GM18951 (cell line): ENCODE measurements at regions not wholly inside any gene's neighbourhood (a gene's known extent, or its start where the extent isn't known, plus 50 kb on each side); places are given as distances from the start of the nearest gene placed in this dataset.

ENCODE experiments used
- POLR2A ChIP-seq: IDR thresholded peaks from 4 replicates; pipeline ENCODE4 v1.6.1; 2011; ENCODE audit warnings: mild to moderate bottlenecking; ENCODE audit not compliant: insufficient read length, insufficient read depth; ENCODE audit errors: extremely low read depth
- in situ Hi-C: fragments of 300-500 bp; cut with MboI; formaldehyde crosslinking; loops from one replicate; pipeline ENCODE4 v1.12.0; 2022; ENCODE audit warnings: low sequenced_read_pairs, mixed read lengths, inconsistent platforms; ENCODE audit not compliant: unreplicated experiment

GRCh38 chr3:182583545-182583944 lies 209.8 kb upstream of the ATP11B start:
- TF ChIP-seq POLR2A, result no peak
- in situ Hi-C loops, result no loop called here

DNA sequence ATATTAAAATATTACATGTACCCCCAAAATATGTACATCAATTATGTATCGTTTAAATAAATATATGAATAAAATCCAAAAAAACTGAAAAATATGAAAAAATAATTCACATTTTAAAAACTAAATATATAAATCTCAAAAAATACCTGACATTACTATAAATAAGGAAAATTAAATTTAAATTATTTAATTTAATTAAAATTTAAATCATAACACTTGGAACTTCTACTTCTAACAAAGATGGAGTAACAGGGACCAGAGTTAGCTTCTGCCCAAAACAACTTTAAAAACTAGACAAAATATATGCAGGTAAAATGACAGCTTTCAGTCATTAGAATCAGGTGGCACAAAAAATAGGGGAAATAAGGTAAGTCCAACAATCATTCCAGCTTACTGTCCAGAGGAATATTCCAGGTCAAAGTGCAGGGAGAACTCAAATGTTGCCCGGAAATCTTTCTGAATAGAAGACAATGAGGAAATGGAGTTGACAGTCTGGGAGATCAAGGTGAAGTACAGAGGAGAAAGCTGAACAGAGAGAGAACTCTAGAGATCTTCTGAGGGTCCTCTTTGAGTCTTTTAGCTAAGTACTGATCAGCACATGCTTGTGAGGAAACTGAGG lies 207.7 kb upstream of the ATP11B start:
- in situ Hi-C loops, result no loop called here
- no peak for TF ChIP-seq POLR2A

DNA sequence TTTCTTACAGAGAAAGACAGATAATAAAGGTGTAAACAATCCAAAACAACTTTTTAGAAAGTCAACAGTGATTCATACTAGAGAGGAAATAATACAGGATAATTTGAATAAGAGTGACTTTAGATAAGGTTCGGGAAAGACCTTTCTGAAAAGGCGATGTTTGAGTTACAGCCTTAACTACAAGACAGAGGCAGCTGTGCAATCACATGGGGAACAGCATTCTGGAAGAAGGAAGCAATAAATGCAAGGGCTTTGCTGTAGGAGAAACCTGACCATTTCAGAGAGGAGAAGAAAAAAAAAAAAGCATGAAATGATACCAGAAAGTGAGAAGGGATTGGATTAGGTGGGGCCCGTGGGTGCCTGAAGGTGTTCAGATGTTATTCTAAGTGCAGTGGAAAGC lies 200.6 kb upstream of the ATP11B start:
- in situ Hi-C loops, result no loop called here
- TF ChIP-seq POLR2A, result no peak

- in situ Hi-C loops, result no loop called here
- no peak for TF ChIP-seq POLR2A
Observed at GRCh38 chr3:182596676-182597410, 196.5 kb upstream of the ATP11B start.

DNA sequence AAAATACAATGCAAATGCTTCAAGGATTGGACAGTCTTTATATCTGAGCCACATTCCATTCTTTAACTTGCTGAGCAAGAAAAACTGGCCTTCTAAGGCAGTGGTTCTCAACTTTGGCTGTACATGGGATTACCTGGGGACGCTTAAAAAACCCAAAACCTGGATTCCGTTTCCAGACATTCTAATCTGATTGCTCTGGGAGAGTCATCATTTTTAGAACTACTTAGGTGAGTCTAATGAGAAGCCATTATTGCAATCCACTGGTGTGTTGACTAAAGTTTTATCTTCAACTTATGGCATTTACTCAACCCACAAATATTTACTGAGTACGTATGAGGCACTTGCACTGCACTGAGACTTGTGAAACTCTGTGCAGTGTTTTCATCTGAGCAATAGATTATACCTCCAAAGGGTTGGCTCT lies 195.7 kb upstream of the ATP11B start:
- in situ Hi-C loops, result no loop called here
- no peak for TF ChIP-seq POLR2A

GRCh38 chr3:182601597-182601996 lies 191.7 kb upstream of the ATP11B start:
- in situ Hi-C loops, result no loop called here
- TF ChIP-seq POLR2A, result no peak

DNA sequence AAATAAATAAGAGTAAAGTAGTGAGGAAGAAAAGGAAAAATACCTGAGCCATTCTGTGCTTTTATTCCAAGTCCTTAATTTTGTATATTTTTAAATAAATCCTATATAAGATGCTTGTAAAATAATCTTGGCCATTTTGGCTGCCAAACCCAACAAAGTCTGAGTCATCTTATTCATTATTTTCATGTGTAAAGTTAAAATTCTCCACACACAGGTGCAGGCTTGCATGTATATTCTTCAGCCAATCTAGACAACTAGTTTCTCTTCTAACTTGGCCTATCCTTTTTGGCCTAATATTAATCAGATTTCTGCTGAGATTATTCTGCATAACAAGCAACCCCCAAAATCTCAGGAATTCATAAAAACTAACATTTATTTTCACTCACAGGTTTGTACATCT lies 189.8 kb upstream of the ATP11B start:
- in situ Hi-C loops, result no loop called here
- no peak for TF ChIP-seq POLR2A

GRCh38 chr3:182605882-182606611 lies 187.3 kb upstream of the ATP11B start:
- no peak for TF ChIP-seq POLR2A
- in situ Hi-C loops, result no loop called here

DNA sequence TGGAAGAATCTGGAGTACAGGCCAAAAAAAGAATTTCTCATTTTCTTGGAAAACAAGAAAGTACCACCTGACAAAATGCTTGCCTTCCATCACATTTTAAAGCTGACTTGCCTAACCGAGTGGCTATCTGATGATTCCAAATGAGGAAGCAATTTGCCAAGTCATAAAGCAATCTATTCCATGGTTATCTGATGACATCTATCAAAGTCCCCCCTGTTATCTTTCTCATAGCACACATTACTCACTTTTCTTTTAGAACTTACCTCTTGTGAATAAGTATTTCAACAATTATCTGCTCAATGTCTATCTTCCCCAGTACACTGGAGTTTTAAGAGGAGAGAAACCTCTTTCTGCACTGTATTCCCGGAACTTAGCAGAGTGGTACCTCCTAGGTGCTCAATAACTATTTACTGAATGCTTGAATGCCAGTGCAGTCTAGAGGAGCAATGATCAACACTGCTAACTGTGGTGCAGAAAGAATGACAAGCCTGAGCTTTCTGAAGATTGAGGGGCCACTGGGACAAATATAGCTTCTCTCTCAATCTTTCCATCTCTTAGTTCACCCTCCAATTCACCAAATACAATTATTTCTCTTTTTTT lies 186.3 kb upstream of the ATP11B start:
- in situ Hi-C loops, result no loop called here
- TF ChIP-seq POLR2A, result no peak

- no peak for TF ChIP-seq POLR2A
- in situ Hi-C loops, result no loop called here
Observed at GRCh38 chr3:182608832-182609231, 184.5 kb upstream of the ATP11B start.

DNA sequence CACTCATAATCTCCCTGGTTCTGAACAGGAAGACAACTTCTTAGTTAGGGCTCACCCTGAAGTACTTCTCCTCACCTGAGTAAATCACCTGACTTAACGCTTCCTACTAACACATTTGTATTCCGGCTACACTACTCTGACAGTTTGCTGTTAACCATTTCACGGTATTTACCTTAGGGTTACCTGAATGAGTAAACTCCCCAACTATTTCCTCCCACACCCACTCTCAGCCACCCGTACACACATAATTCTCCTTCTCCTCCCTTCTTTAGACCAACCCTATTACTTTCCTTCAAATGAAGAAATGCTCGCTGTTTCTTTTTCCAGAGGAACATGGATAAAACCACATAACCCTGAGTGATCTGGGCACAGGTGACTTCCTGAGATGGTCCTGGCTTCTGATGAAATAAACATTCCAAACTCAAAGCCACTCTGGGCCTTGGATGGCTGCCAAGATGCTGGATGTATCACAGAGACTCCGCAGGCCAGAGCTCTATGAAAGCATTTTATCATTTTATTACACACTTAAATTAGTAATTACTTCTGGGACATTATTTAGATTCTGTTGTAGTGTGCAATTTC lies 183.6 kb upstream of the ATP11B start:
- in situ Hi-C loops, result no loop called here
- TF ChIP-seq POLR2A, result no peak

- TF ChIP-seq POLR2A, result no peak
- in situ Hi-C loops, result no loop called here
Observed at GRCh38 chr3:182612332-182612731, 181.0 kb upstream of the ATP11B start.

- in situ Hi-C loops, result no loop called here
- TF ChIP-seq POLR2A, result no peak
Observed at GRCh38 chr3:182617500-182617899, 175.8 kb upstream of the ATP11B start.
